AG04450 (cell line): ENCODE measurements at regions not wholly inside any gene's neighbourhood (a gene's known extent, or its start where the extent isn't known, plus 50 kb on each side); places are given as distances from the start of the nearest gene placed in this dataset.

ENCODE experiments used
- CTCF ChIA-PET: fragments of 300-600, 350-600 bp; formaldehyde crosslinking; extraction: SDS; loops from one replicate; lab custom pipeline; 2022; ENCODE audit warnings: antibody characterized with exemption, inconsistent platforms; lab: Charles Lee
- POLR2A ChIA-PET: fragments of 350-600 bp; formaldehyde crosslinking; extraction: SDS; loops from one replicate; lab custom pipeline; 2021; ENCODE audit warnings: antibody characterized with exemption, inconsistent platforms; lab: Yijun Ruan, JAX
- DNase-seq: peaks from one replicate; pipeline ENCODE4 v3.0.0-alpha.2; 2011; ENCODE audit warnings: low read depth, low spot score
- H3K27ac ChIP-seq: one replicate; pipeline ENCODE4 v1.5.1; 2012; ENCODE audit warnings: low read depth, low read length, control low read depth
- H3K27me3 ChIP-seq: one replicate; pipeline ENCODE4 v1.6.0; 2012; ENCODE audit warnings: low read length; ENCODE audit not compliant: control insufficient read depth, insufficient read depth
- H3K4me3 ChIP-seq: 2 replicates; pipeline ENCODE4 v1.5.1; 2011; ENCODE audit warnings: mild to moderate bottlenecking, low read depth, low read length, control low read depth
- H3K9me3 ChIP-seq: 2 replicates; pipeline ENCODE4 v1.5.1; 2012; ENCODE audit warnings: low read length; ENCODE audit not compliant: control insufficient read depth, insufficient read depth
- TF ChIP-seq, protein P1 (sequence below): IDR thresholded peaks from 2 replicates; pipeline ENCODE4 v1.5.1; 2011; ENCODE audit warnings: low read depth, low read length, control low read depth, inconsistent platforms

DNA sequence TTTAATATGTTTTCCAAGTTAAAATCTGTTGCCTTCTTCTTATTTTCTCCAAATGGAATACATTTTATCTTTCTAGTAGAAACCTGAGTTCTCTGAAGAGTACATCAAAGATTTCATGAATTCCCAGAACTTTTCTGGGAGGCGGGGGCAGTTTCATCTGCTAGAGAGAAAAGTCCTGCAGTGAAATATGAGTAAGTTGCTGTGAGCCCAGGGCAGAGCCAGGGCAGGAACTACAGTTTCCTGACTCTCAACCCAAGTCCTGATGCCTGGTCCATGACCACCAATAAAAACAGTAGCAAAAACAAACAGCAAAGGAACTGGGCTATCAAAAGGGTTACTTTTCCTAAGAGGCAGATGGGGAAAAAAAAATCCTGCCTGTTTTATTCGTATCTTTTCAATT is 239.4 kb upstream of the CTSO start:
- Histone ChIP-seq H3K27ac (no peak overlapping the region), H3K4me3 (no peak overlapping the region), H3K27me3 (no peaks in the 10 kb centered on the region), H3K9me3 (no peaks in the 10 kb centered on the region; the same call in 1 of the 2 replicates)
- ChIA-PET CTCF (interaction anchor here (2.3 kb wide), 1 partner anchor 25 kb away, joined by 6 read pairs; no protein-coding TSS in a partner anchor), POLR2A (no interaction called here)
- no peak for DNase-seq
- TF ChIP-seq, protein P1, sequence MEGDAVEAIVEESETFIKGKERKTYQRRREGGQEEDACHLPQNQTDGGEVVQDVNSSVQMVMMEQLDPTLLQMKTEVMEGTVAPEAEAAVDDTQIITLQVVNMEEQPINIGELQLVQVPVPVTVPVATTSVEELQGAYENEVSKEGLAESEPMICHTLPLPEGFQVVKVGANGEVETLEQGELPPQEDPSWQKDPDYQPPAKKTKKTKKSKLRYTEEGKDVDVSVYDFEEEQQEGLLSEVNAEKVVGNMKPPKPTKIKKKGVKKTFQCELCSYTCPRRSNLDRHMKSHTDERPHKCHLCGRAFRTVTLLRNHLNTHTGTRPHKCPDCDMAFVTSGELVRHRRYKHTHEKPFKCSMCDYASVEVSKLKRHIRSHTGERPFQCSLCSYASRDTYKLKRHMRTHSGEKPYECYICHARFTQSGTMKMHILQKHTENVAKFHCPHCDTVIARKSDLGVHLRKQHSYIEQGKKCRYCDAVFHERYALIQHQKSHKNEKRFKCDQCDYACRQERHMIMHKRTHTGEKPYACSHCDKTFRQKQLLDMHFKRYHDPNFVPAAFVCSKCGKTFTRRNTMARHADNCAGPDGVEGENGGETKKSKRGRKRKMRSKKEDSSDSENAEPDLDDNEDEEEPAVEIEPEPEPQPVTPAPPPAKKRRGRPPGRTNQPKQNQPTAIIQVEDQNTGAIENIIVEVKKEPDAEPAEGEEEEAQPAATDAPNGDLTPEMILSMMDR = no peak

DNA sequence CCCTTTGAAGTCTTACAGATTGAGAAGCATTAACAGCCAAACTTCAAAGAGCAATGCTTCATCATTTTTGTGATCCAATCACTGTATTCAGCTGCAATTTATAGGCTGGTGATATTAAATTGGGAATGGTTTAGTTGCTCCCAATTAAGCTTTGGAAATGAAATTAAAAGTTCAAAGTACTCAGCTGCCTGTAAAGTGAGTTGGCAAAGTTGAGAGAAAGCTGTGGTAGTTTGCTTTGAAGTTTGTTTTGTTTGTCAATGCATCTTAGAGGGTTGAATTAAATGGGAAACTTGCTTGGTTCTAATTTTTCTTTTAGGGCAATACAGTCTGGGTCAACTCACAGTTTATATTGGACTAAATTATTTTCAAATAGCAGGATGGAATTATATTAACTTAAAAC is 238.4 kb upstream of the CTSO start:
- POLR2A ChIA-PET = no interaction called here
- CTCF ChIA-PET = interaction anchor here (2.3 kb wide), 1 partner anchor 24 kb away, joined by 6 read pairs; no protein-coding TSS in a partner anchor
- no peaks in the 10 kb centered on the region; the same call in 1 of the 2 replicates for H3K9me3 ChIP-seq
- no peaks in the 10 kb centered on the region for H3K27me3 ChIP-seq
- H3K4me3 ChIP-seq = no peak overlapping the region
- no peak overlapping the region for H3K27ac ChIP-seq
- DNase-seq = no peak
- TF ChIP-seq, protein P1 = no peak

DNA sequence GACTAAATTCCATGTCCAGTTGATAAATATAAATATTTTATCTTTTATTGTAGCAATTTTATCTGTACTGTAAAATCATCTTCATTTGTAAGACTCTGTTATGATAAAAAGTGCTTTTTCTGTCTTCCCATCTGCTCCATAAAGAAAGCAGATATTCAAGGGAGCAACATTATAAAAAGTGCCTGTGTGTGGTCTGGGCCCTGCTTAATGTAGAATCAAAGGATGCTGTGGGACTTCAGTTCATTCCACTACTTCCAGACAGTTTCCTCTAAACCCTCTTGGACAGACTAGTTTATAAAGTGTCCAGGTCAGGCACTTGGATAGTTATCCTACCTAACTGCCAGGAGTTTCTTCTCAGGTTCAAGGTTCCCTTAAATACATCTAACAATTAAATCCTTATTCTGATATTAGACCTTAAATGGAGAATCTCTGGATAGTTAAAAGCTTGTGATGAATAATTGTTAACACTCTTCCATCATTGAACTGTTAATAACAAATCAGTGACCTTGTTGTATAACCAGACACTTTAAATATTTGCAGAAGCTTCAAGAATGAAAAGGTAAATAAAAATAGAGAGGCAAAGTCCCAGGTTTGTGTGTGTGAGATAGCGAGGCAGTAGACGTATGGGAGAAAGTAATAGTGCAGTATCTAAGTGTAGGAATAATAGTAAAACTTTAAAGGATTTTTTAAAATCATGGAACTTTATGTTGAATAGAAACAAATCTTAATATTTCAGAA is 237.5 kb upstream of the CTSO start:
- no peak for DNase-seq
- TF ChIP-seq, protein P1 = no peak
- Histone ChIP-seq H3K4me3 (no peak overlapping the region), H3K27ac (no peak overlapping the region), H3K9me3 (no peaks in the 10 kb centered on the region), H3K27me3 (no peaks in the 10 kb centered on the region)
- POLR2A ChIA-PET = no interaction called here
- CTCF ChIA-PET = interaction anchor here (2.3 kb wide), 1 partner anchor 23 kb away, joined by 6 read pairs; no protein-coding TSS in a partner anchor

GRCh38 chr4:156190615-156191014 is 236.9 kb upstream of the CTSO start:
- CTCF ChIA-PET = interaction anchor here (0.9 to 2.3 kb wide), 2 partner anchors 22 kb away, joined by 3 to 6 read pairs; no protein-coding TSS in a partner anchor
- DNase-seq = peak; percentile 44
- H3K27ac ChIP-seq = no peak overlapping the region

More at GRCh38 chr4:156190615-156191014, 236.9 kb upstream of the CTSO start:
- Histone ChIP-seq H3K4me3 (no peak overlapping the region), H3K27me3 (no peaks in the 10 kb centered on the region), H3K9me3 (no peaks in the 10 kb centered on the region)
- TF ChIP-seq, protein P1 = no peak
- POLR2A ChIA-PET = no interaction called here
